ENCODE measurements at regions not wholly inside any gene's neighbourhood (a gene's known extent, or its start where the extent isn't known, plus 50 kb on each side); places are given as distances from the start of the nearest gene placed in this dataset.

GRCh38 chr20:52768694-52769093, 203.5 kb upstream of the TSHZ2 start:
- DNase-seq: no peak

DNA sequence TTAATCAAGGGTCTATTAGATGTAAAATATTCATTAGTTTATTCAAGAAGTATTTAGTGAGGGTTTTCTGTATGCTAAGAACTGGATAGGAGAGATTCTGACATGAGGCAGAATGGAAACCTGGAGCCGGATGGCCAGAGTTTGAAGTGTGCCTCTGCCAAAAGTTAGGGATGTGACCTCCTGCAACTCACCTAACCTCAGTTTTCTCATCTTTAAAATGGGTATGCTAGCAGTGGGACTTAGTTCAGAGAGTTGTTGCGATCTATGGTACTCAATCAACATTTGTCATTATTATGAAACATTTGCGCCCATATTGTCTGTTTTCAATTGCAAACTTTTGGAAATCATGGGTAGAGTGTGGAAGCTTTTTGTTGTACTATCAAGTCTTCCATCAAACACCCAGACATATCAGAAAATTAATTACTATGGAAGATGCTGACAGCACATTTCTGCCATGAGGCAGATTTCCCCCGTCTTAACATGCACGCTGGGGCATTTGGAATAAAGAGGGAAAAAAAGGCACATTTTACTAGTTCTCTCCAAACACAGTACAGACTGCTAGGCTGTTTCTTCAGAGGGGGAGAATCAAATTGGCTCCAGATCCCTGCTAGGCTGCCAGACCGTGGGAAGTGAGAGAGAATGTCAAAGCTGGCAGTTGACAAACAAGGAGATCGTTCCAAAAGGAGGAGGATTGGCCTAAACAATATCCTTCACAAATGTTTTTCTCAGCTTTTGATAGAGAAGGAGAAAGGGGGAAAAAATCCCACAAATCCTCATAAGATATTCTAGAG, 205.3 kb upstream of the TSHZ2 start:
- no peak for DNase-seq

DNA sequence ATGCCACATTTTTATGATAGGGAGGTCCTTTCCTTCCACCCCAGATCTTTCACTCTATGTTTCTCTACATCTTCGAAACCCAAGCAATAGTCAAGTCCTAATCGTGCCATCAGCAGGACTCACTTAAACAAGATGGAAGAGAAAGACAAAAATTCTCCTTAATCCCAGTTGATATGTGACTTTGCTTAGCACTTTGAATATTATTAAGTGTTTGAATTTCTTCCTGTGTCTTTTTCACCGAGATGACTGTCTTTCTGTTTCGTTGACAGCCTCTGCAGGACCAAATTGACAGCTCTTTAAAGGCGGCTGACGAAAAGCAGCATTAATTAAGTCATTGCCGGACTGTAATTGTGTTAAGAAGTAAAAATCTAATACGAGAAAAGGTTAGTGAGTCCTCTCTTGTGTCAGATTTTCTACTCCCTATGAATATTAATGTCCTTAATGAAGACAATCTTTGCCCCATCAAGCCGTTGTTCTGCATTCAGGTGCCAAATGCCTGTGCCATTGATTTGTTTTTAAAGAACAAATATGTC, 208.8 kb upstream of the TSHZ2 start:
- DNase-seq: no peak

DNA sequence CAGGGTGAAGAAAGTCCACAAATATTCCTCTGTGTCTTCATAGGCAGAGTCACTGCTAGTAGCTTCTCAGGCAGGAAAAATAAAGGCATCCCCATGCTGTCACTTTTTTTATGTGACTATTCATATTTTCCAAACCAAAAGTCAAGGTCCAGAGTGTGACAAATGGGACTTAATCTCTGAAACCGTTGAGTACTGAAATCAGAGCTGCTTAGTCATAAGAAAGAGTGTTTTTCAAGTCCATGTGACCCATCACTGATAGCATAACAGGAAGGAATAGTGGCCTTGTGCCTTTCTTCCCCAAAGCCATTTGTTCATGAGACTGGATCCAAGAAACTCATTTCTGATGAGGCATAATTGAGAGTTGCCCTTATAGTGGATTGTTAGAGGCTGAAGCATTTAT, 210.3 kb upstream of the TSHZ2 start:
- no peak for DNase-seq

- DNase-seq: no peak
These were observed 211.4 kb upstream of the TSHZ2 start for GRCh38 chr20:52760791-52761190.

- no peak for DNase-seq
These were observed 214.7 kb upstream of the TSHZ2 start for GRCh38 chr20:52757411-52757810.

DNA sequence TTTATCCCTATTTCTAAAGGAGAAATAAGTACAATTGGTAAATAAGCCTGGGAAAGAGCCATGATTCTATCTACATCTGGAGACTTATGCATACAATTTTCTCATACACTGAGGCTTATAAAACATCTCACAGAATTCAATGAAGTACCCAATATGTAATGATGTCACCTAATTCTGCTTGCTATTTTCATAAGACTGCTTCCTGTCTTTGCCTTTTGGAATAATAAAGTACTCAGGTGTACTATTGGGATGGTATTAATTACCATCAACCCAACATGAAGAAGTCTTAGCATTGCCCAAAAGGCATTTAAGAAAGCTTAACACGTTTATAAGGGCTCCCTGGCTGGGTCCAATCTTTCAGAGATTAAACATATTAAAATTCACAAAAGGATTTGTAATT, 216.4 kb upstream of the TSHZ2 start:
- DNase-seq: no peak

DNA sequence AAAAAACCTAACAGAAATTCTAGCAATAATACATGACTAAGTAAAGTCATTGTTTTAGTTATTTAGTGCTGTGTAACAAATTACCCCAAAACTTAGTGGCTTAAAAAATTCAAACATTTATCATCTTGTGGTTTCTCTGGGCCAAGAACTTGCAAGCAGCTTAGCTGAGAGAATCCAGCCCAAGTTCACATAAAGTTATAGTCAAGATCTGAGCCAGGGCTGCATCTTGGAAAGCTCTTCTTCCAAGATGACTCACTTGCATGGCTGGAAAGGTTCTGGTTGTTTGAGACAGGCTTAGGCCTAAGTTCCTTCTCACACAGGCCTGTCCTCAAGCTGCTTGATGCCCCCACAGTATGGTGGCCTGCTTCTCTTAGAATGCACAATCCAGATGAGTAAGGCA, 217.8 kb upstream of the TSHZ2 start:
- no peak for DNase-seq

DNA sequence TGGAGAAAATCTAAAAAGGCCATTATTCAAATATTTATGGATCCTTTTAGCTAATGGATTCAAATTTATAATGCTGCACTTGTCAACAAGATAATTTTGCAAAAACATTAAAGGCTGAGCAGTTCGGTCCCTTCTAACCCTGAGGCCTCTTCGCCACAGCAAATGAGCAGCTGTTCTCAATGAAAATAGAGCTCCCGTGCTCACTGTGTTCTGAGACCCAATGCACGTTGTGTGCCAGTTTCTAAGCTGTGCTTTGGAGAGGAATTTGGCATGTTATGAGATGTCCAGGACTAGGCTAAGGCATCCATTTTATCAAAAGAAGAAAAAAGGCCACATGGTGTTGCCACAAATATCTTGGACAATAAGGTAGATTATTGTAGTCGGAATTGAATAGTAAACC, 220.1 kb upstream of the TSHZ2 start:
- DNase-seq: no peak

DNA sequence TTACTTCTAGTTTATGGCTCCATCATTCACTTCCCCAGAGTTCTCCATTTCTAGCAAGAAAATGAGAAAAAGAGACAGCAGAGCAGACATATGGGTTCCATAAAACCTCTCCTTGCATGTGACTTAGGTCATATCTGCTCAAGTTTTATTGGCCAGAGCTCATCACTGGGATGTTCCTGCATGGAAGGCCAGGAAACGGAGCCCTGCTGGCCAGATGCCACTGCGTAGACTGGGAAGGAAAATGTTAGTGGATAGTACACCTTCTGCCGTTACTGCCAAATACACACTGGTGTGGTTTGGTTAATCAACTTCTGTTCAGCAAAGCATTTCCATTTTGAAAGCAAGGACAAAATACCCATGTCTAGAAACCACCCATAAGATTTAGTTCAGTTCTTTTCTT, 220.6 kb upstream of the TSHZ2 start:
- no peak for DNase-seq

- no peak for DNase-seq
These were observed 222.2 kb upstream of the TSHZ2 start for GRCh38 chr20:52749938-52750337.

GRCh38 chr20:52748990-52749389, 223.2 kb upstream of the TSHZ2 start:
- no peak for DNase-seq

GRCh38 chr20:52748285-52748932, 223.7 kb upstream of the TSHZ2 start:
- no peak for DNase-seq

GRCh38 chr20:52747845-52748284, 224.3 kb upstream of the TSHZ2 start:
- peak; percentile 20 for DNase-seq

- DNase-seq: no peak
These were observed 225.4 kb upstream of the TSHZ2 start for GRCh38 chr20:52746770-52747169.

DNA sequence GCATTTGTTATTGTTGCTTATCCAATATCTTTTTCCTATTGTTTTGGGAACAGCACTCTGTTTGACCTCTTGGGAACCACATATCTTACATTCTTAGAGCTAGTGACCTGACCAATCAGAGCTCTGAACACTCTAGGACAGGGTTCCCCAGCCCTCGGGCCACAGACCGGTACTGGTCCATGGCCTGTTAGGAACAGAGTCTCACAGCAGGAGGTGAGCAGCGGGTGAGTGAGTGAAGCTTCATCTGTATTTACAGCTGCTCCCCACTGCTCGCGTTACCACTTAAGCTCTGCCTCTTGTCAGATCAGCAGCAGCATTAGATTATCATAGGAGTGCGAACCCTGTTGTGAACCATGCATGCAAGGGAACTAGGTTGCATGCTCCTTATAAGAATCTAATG, 226.0 kb upstream of the TSHZ2 start:
- DNase-seq: no peak

DNA sequence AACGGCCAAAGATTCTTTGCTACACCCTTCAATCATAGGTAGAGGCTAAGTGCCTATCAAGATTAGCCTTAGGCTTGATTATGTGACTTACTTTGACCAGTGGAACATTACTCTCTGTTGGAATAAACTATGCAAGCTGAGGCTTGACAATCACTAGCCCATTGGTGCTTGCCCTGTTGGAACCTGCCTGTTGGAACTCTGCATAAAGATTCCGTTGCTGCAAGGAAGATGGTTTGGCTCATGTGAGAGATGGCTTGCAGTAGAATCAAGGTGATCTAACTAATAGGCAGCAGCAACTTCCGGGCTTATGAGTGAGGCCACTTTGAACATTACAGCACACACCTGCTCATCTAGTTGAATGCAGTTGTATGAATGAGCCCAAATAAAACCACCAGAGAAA, 227.7 kb upstream of the TSHZ2 start:
- DNase-seq: no peak

- DNase-seq: no peak
These were observed 234.1 kb upstream of the TSHZ2 start for GRCh38 chr20:52738081-52738480.

DNA sequence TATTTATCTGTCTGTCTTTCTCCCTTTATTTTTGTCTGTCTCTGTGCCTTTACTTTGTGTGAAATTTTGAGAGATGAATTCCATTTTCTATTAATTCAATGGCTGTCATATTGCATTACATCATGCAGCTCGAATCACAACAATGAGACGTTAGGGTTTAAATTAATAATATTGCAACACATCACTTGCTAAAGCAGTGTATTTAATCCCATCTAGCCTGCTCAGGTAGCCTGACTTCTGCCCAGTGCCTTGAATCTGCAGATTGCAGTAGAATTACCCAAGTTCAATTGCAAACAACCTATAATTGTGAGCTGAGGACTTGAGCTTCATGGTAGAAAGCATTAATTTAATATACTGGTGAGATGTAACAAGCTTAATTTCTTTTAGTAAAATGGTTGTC, 235.7 kb upstream of the TSHZ2 start:
- DNase-seq: no peak

GRCh38 chr20:52731093-52731492, 241.1 kb upstream of the TSHZ2 start:
- no peak for DNase-seq

GRCh38 chr20:52727740-52728456, 244.3 kb upstream of the TSHZ2 start:
- no peak for DNase-seq

- DNase-seq: no peak
These were observed 247.6 kb upstream of the TSHZ2 start for GRCh38 chr20:52724541-52724940.

DNA sequence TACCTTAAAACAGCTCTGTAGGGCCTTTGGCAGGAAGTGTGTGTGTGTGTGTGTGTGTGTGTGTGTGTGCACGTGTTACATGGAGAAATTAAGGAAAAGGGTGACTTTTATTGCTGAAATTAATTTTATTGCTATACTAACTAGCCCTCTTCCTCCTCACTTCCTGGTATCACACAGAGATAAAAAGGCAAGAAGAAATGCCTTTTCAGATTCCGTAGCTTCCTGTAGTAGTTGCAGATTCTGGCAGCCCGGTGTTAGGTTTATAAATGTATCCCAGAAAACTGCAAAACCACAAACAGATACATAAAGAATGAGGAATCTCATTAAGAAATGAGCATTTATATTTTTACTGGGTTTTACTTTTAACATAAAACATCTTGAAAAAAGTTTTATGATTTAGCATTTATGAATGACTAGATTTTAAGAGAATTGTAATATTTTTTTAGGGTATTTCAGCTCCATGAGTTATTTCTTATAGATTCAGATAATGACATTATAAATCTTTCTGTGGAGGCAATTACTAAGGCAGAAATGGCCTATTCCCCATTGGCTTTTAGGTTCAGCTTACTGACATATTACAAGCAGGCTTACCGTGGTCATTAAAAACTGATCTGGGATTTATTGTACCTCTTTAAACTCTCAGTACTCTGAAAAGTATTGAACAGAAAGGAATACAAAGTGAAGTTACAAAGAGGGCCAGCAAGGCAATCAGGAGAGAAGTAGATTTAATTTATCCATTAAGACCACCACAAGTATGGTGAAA, 249.1 kb upstream of the TSHZ2 start:
- DNase-seq: no peak
